Mesendoderm (in vitro differentiated cells): ENCODE measurements at regions not wholly inside any gene's neighbourhood (a gene's known extent, or its start where the extent isn't known, plus 50 kb on each side); places are given as distances from the start of the nearest gene placed in this dataset.
A peak's percentile ranks its signal among the peaks of the same experiment; 100 is the strongest.

ENCODE experiments used
- DNase-seq: peaks from one replicate; pipeline ENCODE4 v3.0.0; 2013
- H2AK5ac ChIP-seq: 2 replicates; pipeline ENCODE4 v1.6.1; 2013; ENCODE audit warnings: low read length, inconsistent platforms
- H2BK120ac ChIP-seq: 2 replicates; pipeline ENCODE4 v1.6.1; 2013; ENCODE audit warnings: low read depth, mild to moderate bottlenecking, low read length, moderate library complexity, mixed read lengths
- H2BK15ac ChIP-seq: replicated peaks from 2 replicates; pipeline ENCODE4 v1.6.1; 2013; ENCODE audit warnings: low read depth, mild to moderate bottlenecking, moderate library complexity
- H2BK5ac ChIP-seq: 2 replicates; pipeline ENCODE4 v1.6.1; 2013; ENCODE audit warnings: low read length, inconsistent platforms
- H3K18ac ChIP-seq: 2 replicates; pipeline ENCODE4 v1.6.1; 2013; ENCODE audit warnings: mild to moderate bottlenecking, low read length, mixed read lengths
- H3K23ac ChIP-seq: one replicate; pipeline ENCODE4 v1.6.1; 2013; ENCODE audit warnings: low read length
- H3K27ac ChIP-seq: 2 replicates; pipeline ENCODE4 v1.5.1; 2013; ENCODE audit warnings: low read depth, mild to moderate bottlenecking, inconsistent platforms, low read length, moderate library complexity
- H3K27me3 ChIP-seq: 2 replicates; pipeline ENCODE4 v1.6.1; 2013; ENCODE audit warnings: low read length, control low read depth, mild to moderate bottlenecking, inconsistent platforms; ENCODE audit not compliant: insufficient read depth, poor library complexity
- H3K36me3 ChIP-seq: 2 replicates; pipeline ENCODE4 v1.6.1; 2013; ENCODE audit warnings: low read length, inconsistent platforms; ENCODE audit not compliant: control insufficient read depth, insufficient read depth
- H3K4ac ChIP-seq: one replicate; pipeline ENCODE4 v1.6.1; 2013; ENCODE audit warnings: low read depth, mild to moderate bottlenecking, low read length, moderate library complexity
- H3K4me1 ChIP-seq: 2 replicates; pipeline ENCODE4 v1.6.1; 2013; ENCODE audit warnings: low read depth, low read length, inconsistent platforms; ENCODE audit not compliant: control insufficient read depth
- H3K4me2 ChIP-seq: 2 replicates; pipeline ENCODE4 v1.6.1; 2013; ENCODE audit warnings: low read length
- H3K4me3 ChIP-seq: 2 replicates; pipeline ENCODE4 v1.5.1; 2013; ENCODE audit warnings: mild to moderate bottlenecking, low read length
- H3K56ac ChIP-seq: one replicate; pipeline ENCODE4 v1.6.1; 2013; ENCODE audit warnings: low read length
- H3K79me1 ChIP-seq: 2 replicates; pipeline ENCODE4 v1.6.1; 2013; ENCODE audit warnings: low read length, inconsistent platforms
- H3K79me2 ChIP-seq: 2 replicates; pipeline ENCODE4 v1.6.1; 2013; ENCODE audit warnings: mild to moderate bottlenecking, low read length; ENCODE audit not compliant: control insufficient read depth, insufficient read depth
- H3K9ac ChIP-seq: 2 replicates; pipeline ENCODE4 v1.6.1; 2013; ENCODE audit warnings: low read length, inconsistent platforms
- H4K5ac ChIP-seq: one replicate; pipeline ENCODE4 v1.6.1; 2013; ENCODE audit warnings: low read length
- H4K8ac ChIP-seq: one replicate; pipeline ENCODE4 v1.6.1; 2013; ENCODE audit warnings: low read depth, mild to moderate bottlenecking, control low read depth, low read length, moderate library complexity
- WGBS: extraction: QIAGEN DNeasy Blood & Tissue Kit; methylation state at CpG from one replicate; pipeline ENCODE4 v1.1.7; 2013; ENCODE audit warnings: low lambda C conversion rate, missing lambda C conversion rate; ENCODE audit not compliant: insufficient coverage; ENCODE audit errors: extremely low coverage; 5-methylcytosine and 5-hydroxymethylcytosine counted together

- H3K36me3 ChIP-seq, result no peaks in the 10 kb centered on the region
- no peaks in the 10 kb centered on the region for H3K27me3 ChIP-seq
- DNase-seq, result no peak
- no peak overlapping the region for H3K4me3 ChIP-seq
- no CpG with 5 or more reads among the region's 6 CpGs for WGBS
- H3K4me2 ChIP-seq, result no peak overlapping the region
- H3K4ac ChIP-seq, result no peak overlapping the region
- no peaks in the 10 kb centered on the region for H3K79me1 ChIP-seq
- no peak overlapping the region for H4K8ac ChIP-seq
- H4K5ac ChIP-seq, result no peak overlapping the region
- H3K79me2 ChIP-seq, result no peaks in the 10 kb centered on the region
- no peak overlapping the region for H2BK15ac ChIP-seq
- no peak overlapping the region for H3K18ac ChIP-seq
- no peak overlapping the region for H3K23ac ChIP-seq
- H3K56ac ChIP-seq, result no peak overlapping the region
- H2AK5ac ChIP-seq, result no peak overlapping the region
- no peak overlapping the region for H3K27ac ChIP-seq
- no peak overlapping the region for H2BK120ac ChIP-seq
- no peak overlapping the region for H3K9ac ChIP-seq
- H2BK5ac ChIP-seq, result no peak overlapping the region
- H3K4me1 ChIP-seq, result no peaks in the 10 kb centered on the region
Measured at GRCh38 chr6:9496837-9497236, 918.0 kb downstream of the TFAP2A start.

GRCh38 chr6:9494864-9495263 lies 920.0 kb downstream of the TFAP2A start:
- Histone ChIP-seq H3K23ac (no peak overlapping the region), H2BK5ac (no peak overlapping the region), H3K4ac (no peak overlapping the region), H3K4me2 (no peak overlapping the region), H3K79me1 (no peaks in the 10 kb centered on the region), H3K27me3 (no peaks in the 10 kb centered on the region), H3K9ac (no peak overlapping the region), H2BK15ac (no peak overlapping the region), H3K4me3 (no peak overlapping the region), H2BK120ac (no peak overlapping the region), H4K8ac (no peak overlapping the region), H3K4me1 (no peaks in the 10 kb centered on the region), H3K56ac (no peak overlapping the region), H3K79me2 (no peaks in the 10 kb centered on the region), H3K36me3 (no peaks in the 10 kb centered on the region), H3K27ac (no peak overlapping the region), H4K5ac (no peak overlapping the region), H2AK5ac (no peak overlapping the region), H3K18ac (no peak overlapping the region)
- WGBS, result no CpG with 5 or more reads among the region's 1 CpG
- no peak for DNase-seq

GRCh38 chr6:9492790-9493189 lies 922.1 kb downstream of the TFAP2A start:
- Histone ChIP-seq H4K8ac (peak overlapping the region; percentile 2), H3K18ac (no peak overlapping the region), H3K4me1 (no peaks in the 10 kb centered on the region), H3K4ac (no peak overlapping the region), H2AK5ac (no peak overlapping the region), H2BK15ac (no peak overlapping the region), H4K5ac (no peak overlapping the region), H2BK120ac (no peak overlapping the region), H3K4me3 (no peak overlapping the region), H2BK5ac (no peak overlapping the region), H3K23ac (no peak overlapping the region), H3K4me2 (no peak overlapping the region), H3K27ac (no peak overlapping the region), H3K36me3 (no peaks in the 10 kb centered on the region), H3K27me3 (no peaks in the 10 kb centered on the region), H3K56ac (no peak overlapping the region), H3K79me2 (no peaks in the 10 kb centered on the region), H3K79me1 (no peaks in the 10 kb centered on the region), H3K9ac (no peak overlapping the region)
- no CpG with 5 or more reads among the region's 3 CpGs for WGBS
- no peak for DNase-seq

GRCh38 chr6:9487128-9487527 lies 927.7 kb downstream of the TFAP2A start:
- no peak overlapping the region for H2AK5ac ChIP-seq
- no peak overlapping the region for H3K4me3 ChIP-seq
- no peak overlapping the region for H2BK120ac ChIP-seq
- no peaks in the 10 kb centered on the region for H3K79me1 ChIP-seq
- H4K8ac ChIP-seq, result no peak overlapping the region
- no peak overlapping the region for H3K27ac ChIP-seq
- H3K4me1 ChIP-seq, result no peaks in the 10 kb centered on the region
- no peaks in the 10 kb centered on the region for H3K36me3 ChIP-seq
- no peak overlapping the region for H3K9ac ChIP-seq
- no peak overlapping the region for H2BK15ac ChIP-seq
- no peak overlapping the region for H2BK5ac ChIP-seq
- no peak overlapping the region for H3K4me2 ChIP-seq
- H3K56ac ChIP-seq, result no peak overlapping the region
- no peak for DNase-seq
- no peak overlapping the region for H3K4ac ChIP-seq
- WGBS, result no CpG with 5 or more reads among the region's 3 CpGs
- H4K5ac ChIP-seq, result no peak overlapping the region
- no peaks in the 10 kb centered on the region for H3K79me2 ChIP-seq
- no peak overlapping the region for H3K18ac ChIP-seq
- no peaks in the 10 kb centered on the region for H3K27me3 ChIP-seq
- no peak overlapping the region for H3K23ac ChIP-seq

GRCh38 chr6:9485992-9486391 lies 928.9 kb downstream of the TFAP2A start:
- no peak overlapping the region for H3K9ac ChIP-seq
- H3K27me3 ChIP-seq, result no peaks in the 10 kb centered on the region
- no peak overlapping the region for H2BK120ac ChIP-seq
- H3K4me1 ChIP-seq, result no peaks in the 10 kb centered on the region
- H3K36me3 ChIP-seq, result no peaks in the 10 kb centered on the region
- H2BK15ac ChIP-seq, result no peak overlapping the region
- no peak overlapping the region for H3K27ac ChIP-seq
- no peak overlapping the region for H3K18ac ChIP-seq
- no CpG with 5 or more reads among the region's 4 CpGs for WGBS
- no peak overlapping the region for H2BK5ac ChIP-seq
- no peak overlapping the region for H3K4me2 ChIP-seq
- no peak for DNase-seq
- no peaks in the 10 kb centered on the region for H3K79me1 ChIP-seq
- H4K5ac ChIP-seq, result no peak overlapping the region
- no peak overlapping the region for H3K56ac ChIP-seq
- H3K4ac ChIP-seq, result no peak overlapping the region
- H4K8ac ChIP-seq, result no peak overlapping the region
- H3K23ac ChIP-seq, result no peak overlapping the region
- no peak overlapping the region for H2AK5ac ChIP-seq
- no peaks in the 10 kb centered on the region for H3K79me2 ChIP-seq
- H3K4me3 ChIP-seq, result no peak overlapping the region

GRCh38 chr6:9484686-9485085 lies 930.2 kb downstream of the TFAP2A start:
- no peak for DNase-seq
- no peaks in the 10 kb centered on the region for H3K79me2 ChIP-seq
- H3K4me3 ChIP-seq, result no peak overlapping the region
- H4K5ac ChIP-seq, result no peak overlapping the region
- H3K4ac ChIP-seq, result no peak overlapping the region
- H2BK15ac ChIP-seq, result no peak overlapping the region
- H3K36me3 ChIP-seq, result no peaks in the 10 kb centered on the region
- no peak overlapping the region for H3K4me2 ChIP-seq
- no peak overlapping the region for H2BK5ac ChIP-seq
- H2AK5ac ChIP-seq, result no peak overlapping the region
- no peak overlapping the region for H3K27ac ChIP-seq
- no CpG with 5 or more reads among the region's 1 CpG for WGBS
- no peak overlapping the region for H2BK120ac ChIP-seq
- no peak overlapping the region for H3K18ac ChIP-seq
- H3K27me3 ChIP-seq, result no peaks in the 10 kb centered on the region
- H3K4me1 ChIP-seq, result no peaks in the 10 kb centered on the region
- no peak overlapping the region for H4K8ac ChIP-seq
- no peak overlapping the region for H3K9ac ChIP-seq
- no peak overlapping the region for H3K56ac ChIP-seq
- H3K23ac ChIP-seq, result no peak overlapping the region
- H3K79me1 ChIP-seq, result no peaks in the 10 kb centered on the region
